AG08395 (cell line): ENCODE measurements at regions not wholly inside any gene's neighbourhood (a gene's known extent, or its start where the extent isn't known, plus 50 kb on each side); places are given as distances from the start of the nearest gene placed in this dataset.

Experiments used
- DNase-seq: peaks from one replicate; pipeline ENCODE4 v3.0.0; 2012; ENCODE audit warnings: mixed read lengths, low spot score

- DNase-seq: no peak
Measured at GRCh38 chr12:59044791-59045190, 124.5 kb upstream of the LRIG3 start.

GRCh38 chr12:59041241-59042121 is 121.2 kb upstream of the LRIG3 start:
- peak; percentile 73 for DNase-seq

GRCh38 chr12:59040656-59041055 is 120.4 kb upstream of the LRIG3 start:
- peak; percentile 81 for DNase-seq

GRCh38 chr12:59040043-59040442 is 119.7 kb upstream of the LRIG3 start:
- no peak for DNase-seq

DNA sequence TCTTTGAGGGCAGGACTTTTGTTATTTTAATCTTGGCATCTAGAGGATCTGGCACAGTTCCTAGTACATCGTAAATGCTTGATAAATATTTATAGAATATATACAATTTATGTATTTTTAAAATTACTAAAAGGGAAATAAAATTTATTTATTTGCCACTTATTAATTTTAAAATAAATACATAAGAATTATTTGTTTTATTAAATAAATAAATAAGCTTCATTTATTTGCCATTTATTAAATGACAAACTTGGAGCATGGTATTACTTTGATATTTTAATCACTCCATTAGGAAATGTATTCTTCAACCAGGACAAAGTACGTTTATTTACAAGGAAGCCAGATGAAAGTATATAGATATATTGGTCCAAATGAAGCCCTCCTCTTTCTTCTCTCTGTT is 118.7 kb upstream of the LRIG3 start:
- no peak for DNase-seq

- no peak for DNase-seq
Measured at GRCh38 chr12:59036973-59037762, 116.9 kb upstream of the LRIG3 start.

GRCh38 chr12:59036347-59036746 is 116.0 kb upstream of the LRIG3 start:
- no peak for DNase-seq

GRCh38 chr12:59031313-59031712 is 111.0 kb upstream of the LRIG3 start:
- no peak for DNase-seq

DNA sequence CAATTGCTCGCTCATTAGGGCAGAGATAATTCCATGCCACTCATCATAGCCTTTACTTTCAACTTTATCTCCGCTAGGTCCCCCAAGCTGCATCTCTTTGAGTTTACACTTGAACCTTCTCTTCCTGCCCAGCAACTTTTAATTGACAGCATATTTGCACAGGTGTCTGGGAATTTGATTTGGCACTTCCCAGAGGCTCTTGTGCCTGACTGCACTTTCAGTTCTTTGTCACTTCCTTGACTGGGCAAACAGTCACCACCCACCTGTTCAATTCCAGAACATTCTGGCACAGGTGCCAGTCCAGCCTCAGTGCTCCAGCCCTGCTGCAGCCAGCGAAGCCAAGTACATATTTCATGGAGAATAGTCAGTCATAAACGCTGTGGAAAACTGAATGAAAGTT is 110.1 kb upstream of the LRIG3 start:
- DNase-seq: no peak

- DNase-seq: no peak
Measured at GRCh38 chr12:59027199-59027598, 106.9 kb upstream of the LRIG3 start.

DNA sequence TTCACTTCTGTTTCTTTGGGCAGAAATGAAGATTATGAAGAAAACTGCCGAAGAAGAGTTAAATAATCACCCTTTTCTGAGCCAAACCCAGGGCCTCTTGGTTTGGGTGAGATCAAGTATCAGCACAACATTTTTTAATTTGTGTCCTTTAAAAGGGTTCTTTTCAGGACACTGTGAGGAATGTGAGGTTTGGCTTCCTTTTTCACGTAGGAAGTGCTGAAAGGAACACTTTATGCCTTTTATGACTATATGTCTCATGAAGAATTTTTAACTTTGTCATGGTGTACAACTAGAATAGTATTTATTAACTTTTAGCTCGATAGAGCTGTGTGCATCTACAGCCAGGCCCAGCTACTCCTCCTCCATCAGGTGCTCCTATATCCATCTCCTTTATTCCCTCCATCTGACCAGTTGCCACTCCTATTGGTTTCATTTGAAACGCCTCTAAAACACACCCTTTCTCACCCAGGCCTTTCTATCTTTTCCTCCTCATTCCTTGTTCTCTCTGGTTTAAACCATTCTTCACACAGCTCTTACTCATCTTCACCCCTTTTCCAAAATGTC is 103.6 kb upstream of the LRIG3 start:
- peak; percentile 5 for DNase-seq

- DNase-seq: peak; percentile 13
Measured at GRCh38 chr12:59020073-59020946, 100.0 kb upstream of the LRIG3 start.

- no peak for DNase-seq
Measured at GRCh38 chr12:59014885-59015284, 94.6 kb upstream of the LRIG3 start.

DNA sequence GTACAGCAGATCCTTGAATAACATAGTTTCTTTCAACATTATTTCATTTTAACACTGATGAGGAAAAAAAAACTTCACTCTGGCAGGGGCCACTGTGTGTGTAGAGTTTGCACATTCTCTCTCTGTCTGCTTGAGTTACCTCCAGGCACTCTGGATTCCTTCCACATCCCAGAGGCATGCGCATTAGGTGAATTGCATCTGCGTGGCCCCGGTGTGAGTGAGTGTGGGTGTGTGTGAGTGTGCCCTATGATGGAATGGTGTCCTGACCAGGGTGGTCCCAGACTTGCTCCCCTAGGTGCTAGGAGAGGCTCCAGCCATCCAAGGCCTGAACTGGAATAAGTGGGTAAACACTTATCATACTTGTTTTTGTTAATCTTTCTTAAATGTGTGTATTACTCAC is 90.6 kb upstream of the LRIG3 start:
- no peak for DNase-seq

GRCh38 chr12:59010118-59010517 is 89.8 kb upstream of the LRIG3 start:
- no peak for DNase-seq

- DNase-seq: no peak
Measured at GRCh38 chr12:59007620-59008019, 87.3 kb upstream of the LRIG3 start.

DNA sequence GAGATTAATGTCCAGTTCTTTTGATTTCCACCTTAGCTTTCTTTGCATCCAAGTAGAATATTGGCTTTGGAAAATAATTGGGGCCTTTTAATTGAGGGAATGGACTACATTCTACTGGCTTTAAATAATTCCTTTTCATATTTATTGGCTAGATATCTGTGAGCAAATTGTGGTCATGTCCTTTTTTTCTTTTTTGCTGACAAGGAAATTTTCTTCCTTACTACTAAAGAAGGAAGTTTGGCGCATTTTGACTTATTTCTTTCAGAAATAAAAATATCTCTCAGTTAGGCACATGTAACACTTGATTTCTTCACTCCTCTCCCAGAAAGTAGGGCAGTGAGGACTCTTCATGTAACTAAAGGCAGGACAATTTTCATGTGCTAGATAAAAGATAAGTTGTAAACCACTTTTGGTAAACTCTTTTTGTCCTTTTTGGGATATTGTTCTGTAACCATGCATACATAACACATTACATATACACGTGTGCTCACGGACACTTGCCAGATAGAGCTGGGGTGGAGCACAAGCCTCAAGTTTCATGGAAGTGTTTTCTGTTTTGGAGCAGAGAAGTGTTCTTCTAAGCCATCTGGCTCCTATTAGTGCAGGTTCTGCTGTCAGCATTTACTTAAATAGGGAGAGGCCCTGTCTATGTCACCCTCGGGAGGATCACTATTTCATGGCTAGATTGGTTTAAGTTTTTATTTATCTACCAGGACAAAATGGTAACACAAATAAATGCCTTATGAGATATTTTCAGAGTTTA is 85.1 kb upstream of the LRIG3 start:
- DNase-seq: peak; percentile 34

DNA sequence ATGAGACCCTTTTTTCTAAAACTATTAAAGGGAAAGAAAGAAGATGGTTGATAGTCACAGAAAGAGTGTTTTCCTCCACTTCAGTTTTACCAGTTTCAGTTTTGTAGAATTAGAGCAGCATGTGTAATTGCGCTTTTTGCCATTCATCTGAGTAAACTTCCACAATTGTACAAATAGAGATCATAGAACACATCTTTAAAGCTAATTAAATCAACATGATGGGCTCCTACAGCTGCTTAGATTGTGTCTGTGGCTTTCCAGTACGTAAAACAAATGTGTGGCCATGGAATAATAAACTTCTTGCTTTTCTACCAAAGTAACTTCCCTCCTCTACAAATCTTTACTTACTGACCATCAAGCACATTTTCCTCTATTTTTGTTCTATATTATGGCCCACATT is 84.2 kb upstream of the LRIG3 start:
- no peak for DNase-seq

DNA sequence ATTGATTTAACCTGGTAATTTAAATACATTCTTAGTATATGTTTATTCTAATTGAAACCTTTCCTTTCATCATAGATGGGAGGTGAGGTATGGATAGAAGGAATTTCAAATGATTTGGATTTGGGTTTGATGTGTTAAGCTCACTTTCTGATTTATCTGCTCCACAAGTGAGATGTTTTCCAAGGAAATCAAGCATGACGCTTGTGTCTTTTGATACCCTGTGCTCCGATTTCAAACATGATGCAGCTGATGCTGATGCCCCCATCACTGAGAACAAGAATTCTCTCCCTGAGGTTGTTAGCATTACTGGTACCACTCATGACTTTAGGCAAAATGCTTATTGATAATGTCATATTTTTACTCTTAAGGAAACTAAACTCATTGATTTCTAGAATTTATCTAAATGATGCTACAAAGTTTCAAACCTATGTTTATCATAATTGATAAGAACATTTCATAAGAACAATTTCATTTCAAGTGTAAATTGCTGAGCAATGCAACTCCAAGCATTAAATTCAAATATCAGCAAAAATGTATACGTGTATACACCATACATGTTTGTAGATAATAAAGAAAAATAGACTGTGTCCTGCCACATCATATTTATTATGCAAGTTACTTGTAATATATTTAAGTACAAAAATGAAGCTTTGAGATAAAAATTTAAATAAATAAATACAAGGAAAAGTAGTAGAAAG is 75.5 kb upstream of the LRIG3 start:
- DNase-seq: no peak

GRCh38 chr12:58988643-58989344 is 68.5 kb upstream of the LRIG3 start:
- DNase-seq: no peak
